Stomach smooth muscle (tissue), 2 donors: ENCODE measurements at regions not wholly inside any gene's neighbourhood (a gene's known extent, or its start where the extent isn't known, plus 50 kb on each side); places are given as distances from the start of the nearest gene placed in this dataset.

ENCODE experiments used
- H3K27ac ChIP-seq: one replicate; pipeline ENCODE4 v1.7.0; 2013; ENCODE audit warnings: mild to moderate bottlenecking, low read length, inconsistent platforms
- H3K27me3 ChIP-seq, 2 donors: one replicate each; pipeline ENCODE4 v1.7.0; 2013; ENCODE audit warnings: low read length in 2 of 2; ENCODE audit not compliant: insufficient read depth in 2 of 2, control insufficient read depth in 1 of 2
- H3K36me3 ChIP-seq, 2 donors: one replicate each; pipeline ENCODE4 v1.7.0; 2013; ENCODE audit warnings: low read length in 2 of 2; ENCODE audit not compliant: control insufficient read depth in 2 of 2, insufficient read depth in 2 of 2
- H3K4me1 ChIP-seq: one replicate; pipeline ENCODE4 v1.7.0; 2013; ENCODE audit warnings: low read length; ENCODE audit not compliant: control insufficient read depth, insufficient read depth
- H3K4me3 ChIP-seq, 2 donors: one replicate each; pipeline ENCODE4 v1.7.0; 2013; ENCODE audit warnings: low read length in 2 of 2
- H3K9ac ChIP-seq, 2 donors: one replicate each; pipeline ENCODE4 v1.7.0; 2013; ENCODE audit warnings: low read length in 2 of 2, mild to moderate bottlenecking in 1 of 2
- H3K9me3 ChIP-seq, 2 donors: one replicate each; pipeline ENCODE4 v1.7.0; 2013; ENCODE audit warnings: low read length in 2 of 2; ENCODE audit not compliant: control insufficient read depth in 2 of 2
- donor health status: healthy.
- donor health status: Pancreatic carcinoma.

DNA sequence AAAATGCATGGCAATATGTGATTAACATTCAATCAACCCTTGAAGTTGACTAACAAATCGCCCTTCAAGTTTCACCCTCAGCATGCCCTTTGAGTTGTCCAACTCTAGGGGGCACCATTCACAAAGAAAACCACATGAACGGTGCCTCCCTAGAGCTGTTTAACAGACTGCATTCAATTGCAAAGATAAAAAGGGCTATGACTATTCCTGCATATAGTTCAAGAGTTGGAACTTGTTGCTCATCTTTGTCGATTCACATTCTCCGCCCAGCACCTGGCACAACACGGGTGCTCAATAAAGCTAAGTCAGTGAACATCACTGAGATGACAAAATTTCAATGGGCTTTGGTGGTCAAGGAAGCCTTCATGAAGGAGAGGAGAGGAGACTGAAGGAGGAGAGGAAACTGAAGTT is 69.6 kb upstream of the SLC30A5 start:
- Histone ChIP-seq H3K9ac (no peak overlapping the region), H3K27ac (no peak overlapping the region), H3K36me3 (no peaks in the 10 kb centered on the region), H3K4me3 (no peak overlapping the region), H3K4me1 (no peaks in the 10 kb centered on the region), H3K27me3 (peaks cover 0 to 3% of the 10 kb centered on the region in 2 donors), H3K9me3 (no peaks in the 10 kb centered on the region)

DNA sequence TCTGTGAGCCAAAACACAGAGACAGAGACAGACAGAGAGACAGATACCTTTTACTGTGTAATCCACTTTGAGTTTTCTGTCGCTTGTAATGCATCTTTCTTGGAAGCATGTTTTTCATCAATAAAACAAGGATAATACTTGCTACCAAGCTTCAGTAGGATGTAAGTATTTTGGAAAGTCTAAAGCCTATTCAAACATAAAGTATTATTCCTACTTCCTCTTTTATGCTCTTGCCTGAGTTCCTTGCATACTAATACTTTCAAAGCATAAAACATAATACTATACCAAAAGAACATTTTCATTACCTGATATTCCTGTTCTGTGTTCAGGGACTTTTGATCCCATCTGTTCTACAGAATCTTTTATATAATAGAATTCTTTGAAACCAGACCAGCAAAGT is 64.5 kb upstream of the SLC30A5 start:
- no peak overlapping the region for H3K4me3 ChIP-seq
- H3K27me3 ChIP-seq, result peaks cover 0 to 6% of the 10 kb centered on the region in 2 donors
- H3K9me3 ChIP-seq, result no peaks in the 10 kb centered on the region
- H3K4me1 ChIP-seq, result no peaks in the 10 kb centered on the region
- no peak overlapping the region for H3K9ac ChIP-seq
- H3K27ac ChIP-seq, result no peak overlapping the region
- no peaks in the 10 kb centered on the region for H3K36me3 ChIP-seq

DNA sequence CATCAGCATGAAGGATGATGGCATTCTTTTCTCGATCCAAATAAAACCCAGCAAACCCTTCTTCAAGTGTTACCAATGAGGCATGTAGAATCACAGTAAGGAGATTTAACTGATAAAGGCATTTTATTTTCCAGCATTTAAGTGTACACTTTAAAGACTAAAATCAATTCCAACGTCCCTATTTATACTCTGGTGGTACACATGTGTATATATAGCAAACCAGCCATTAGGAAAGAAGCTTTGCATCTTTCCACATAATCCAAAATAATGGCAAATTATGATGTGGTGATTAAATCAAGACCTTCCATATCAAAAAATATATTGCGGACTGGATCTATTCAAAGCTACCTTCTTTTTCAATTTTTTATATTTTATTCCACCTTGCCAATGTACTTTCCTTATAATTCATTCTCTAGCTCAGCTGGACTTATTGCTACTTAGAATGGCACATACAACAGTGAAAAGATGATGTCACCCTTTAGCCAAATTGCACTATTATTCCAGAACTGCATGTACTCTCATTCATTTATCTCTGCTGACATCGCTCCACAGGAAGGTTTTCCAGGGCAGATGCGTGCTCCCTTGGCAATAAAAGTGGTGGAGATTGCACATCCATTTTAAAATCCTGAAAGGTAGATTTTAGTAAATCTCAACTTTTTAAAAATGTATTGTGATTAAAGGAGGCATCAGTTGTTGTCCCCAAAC is 63.3 kb upstream of the SLC30A5 start:
- Histone ChIP-seq H3K4me1 (no peaks in the 10 kb centered on the region), H3K9me3 (no peaks in the 10 kb centered on the region), H3K36me3 (no peaks in the 10 kb centered on the region), H3K27me3 (peaks cover 0 to 6% of the 10 kb centered on the region in 2 donors), H3K27ac (no peak overlapping the region), H3K4me3 (no peak overlapping the region), H3K9ac (no peak overlapping the region)

DNA sequence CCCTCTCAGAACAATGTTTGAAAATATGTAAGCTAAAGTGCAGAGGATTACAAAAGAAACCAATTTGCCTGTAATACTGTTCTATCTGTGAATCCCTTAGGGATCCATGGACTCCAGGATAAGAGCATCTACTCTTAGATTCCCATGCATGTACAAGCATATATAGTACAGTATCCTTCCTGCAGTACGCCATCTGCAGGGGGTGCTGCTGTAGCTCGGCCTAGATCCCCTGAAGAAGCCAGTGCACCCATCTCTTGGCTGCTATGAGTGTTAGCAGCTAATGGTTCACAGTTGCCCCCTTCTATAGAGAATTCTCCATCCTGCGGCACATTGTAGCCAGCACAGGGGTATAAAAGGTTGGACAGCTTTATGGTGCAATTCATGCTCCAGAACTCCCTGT is 61.8 kb upstream of the SLC30A5 start:
- Histone ChIP-seq H3K27ac (no peak overlapping the region), H3K36me3 (no peaks in the 10 kb centered on the region), H3K27me3 (peaks cover 0 to 6% of the 10 kb centered on the region in 2 donors), H3K9ac (no peak overlapping the region), H3K4me3 (no peak overlapping the region), H3K4me1 (no peaks in the 10 kb centered on the region), H3K9me3 (no peaks in the 10 kb centered on the region)

DNA sequence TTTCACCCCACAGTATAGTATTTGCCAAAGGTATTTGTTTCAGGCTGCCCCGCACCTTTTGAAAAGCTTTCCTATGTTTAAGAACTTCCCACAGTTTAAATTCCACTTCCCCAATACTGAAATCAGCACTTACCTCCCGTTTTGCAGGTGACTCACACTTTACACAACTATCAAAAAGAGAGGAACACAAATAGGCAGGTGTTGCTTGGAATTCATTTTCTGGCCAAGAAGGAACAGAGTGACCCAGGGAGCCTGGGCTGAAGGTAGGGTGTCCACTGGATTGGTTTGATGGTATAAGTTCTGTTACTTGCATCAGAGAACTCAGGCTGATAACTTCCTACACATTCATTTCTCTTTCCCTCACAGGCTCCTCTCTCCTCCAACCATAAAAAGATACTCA is 60.1 kb upstream of the SLC30A5 start:
- no peaks in the 10 kb centered on the region for H3K36me3 ChIP-seq
- H3K4me3 ChIP-seq, result no peak overlapping the region
- H3K27me3 ChIP-seq, result peaks cover 0 to 6% of the 10 kb centered on the region in 2 donors
- H3K4me1 ChIP-seq, result no peaks in the 10 kb centered on the region
- no peak overlapping the region for H3K27ac ChIP-seq
- H3K9ac ChIP-seq, result no peak overlapping the region
- H3K9me3 ChIP-seq, result no peaks in the 10 kb centered on the region

DNA sequence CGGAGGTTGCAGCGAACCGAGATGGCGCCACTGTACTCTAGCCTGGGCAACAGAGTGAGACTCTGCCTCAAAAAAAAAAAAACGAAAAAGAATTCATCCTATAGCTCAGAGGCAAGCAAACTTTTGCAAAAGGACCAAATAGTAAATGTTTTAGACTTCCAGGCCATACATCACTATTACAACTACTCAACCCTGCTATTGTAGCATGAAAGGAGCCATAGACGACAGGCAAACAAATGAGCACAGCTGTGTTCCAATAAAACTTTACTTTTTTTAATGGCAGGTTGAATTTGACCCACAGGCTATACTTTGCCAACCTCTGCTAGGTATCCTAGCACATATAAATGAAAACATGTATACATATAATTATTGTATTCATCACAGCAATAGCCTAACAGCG is 58.9 kb upstream of the SLC30A5 start:
- H3K4me3 ChIP-seq, result no peak overlapping the region
- no peak overlapping the region for H3K27ac ChIP-seq
- no peaks in the 10 kb centered on the region for H3K9me3 ChIP-seq
- no peaks in the 10 kb centered on the region for H3K4me1 ChIP-seq
- no peak overlapping the region for H3K9ac ChIP-seq
- peaks cover 0 to 6% of the 10 kb centered on the region in 2 donors for H3K27me3 ChIP-seq
- H3K36me3 ChIP-seq, result no peaks in the 10 kb centered on the region

DNA sequence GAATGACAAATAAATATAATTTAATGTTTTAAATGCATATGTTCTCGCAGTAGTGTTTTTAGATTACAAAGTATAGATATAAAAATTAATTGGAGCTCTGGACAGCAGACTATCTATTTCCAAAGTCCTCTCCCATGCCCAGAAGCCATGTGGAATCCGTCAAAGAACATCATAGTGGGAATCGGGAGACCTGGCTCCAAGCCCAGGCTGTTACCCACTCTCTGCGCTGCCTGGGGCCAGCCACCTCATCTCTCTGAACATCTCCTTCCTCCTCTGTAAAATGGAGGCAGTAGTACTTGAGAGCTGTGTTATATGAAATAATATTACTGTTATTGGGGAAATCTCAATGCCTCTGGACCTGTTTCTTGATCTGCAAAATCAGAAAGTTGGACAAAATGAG is 58.1 kb upstream of the SLC30A5 start:
- H3K4me1 ChIP-seq, result no peaks in the 10 kb centered on the region
- peaks cover 0 to 6% of the 10 kb centered on the region in 2 donors for H3K27me3 ChIP-seq
- no peak overlapping the region for H3K27ac ChIP-seq
- H3K4me3 ChIP-seq, result no peak overlapping the region
- no peaks in the 10 kb centered on the region for H3K9me3 ChIP-seq
- H3K9ac ChIP-seq, result no peak overlapping the region
- no peaks in the 10 kb centered on the region for H3K36me3 ChIP-seq

DNA sequence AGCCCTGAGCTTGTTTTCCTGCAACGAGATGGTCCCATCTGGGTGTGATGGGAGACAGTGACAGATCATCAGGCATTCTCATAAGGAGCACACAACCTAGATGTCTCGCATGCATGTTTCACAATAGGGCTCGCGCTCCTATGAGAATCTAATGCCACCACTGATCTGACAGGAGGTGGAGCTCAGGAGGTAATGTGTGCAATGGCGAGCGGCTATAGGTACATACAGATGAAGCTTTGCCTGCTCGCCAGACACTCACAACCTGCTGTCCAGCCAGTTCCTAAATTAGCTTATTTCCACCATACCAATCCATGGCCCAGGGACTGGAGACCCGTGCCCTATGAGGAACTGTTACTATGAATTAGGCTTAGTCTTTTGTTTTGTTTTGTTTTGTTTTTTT is 55.3 kb upstream of the SLC30A5 start:
- Histone ChIP-seq H3K4me1 (no peaks in the 10 kb centered on the region), H3K36me3 (no peaks in the 10 kb centered on the region), H3K4me3 (no peak overlapping the region), H3K27me3 (peaks cover 0 to 2% of the 10 kb centered on the region in 2 donors), H3K9ac (no peak overlapping the region), H3K27ac (no peak overlapping the region), H3K9me3 (no peaks in the 10 kb centered on the region)

DNA sequence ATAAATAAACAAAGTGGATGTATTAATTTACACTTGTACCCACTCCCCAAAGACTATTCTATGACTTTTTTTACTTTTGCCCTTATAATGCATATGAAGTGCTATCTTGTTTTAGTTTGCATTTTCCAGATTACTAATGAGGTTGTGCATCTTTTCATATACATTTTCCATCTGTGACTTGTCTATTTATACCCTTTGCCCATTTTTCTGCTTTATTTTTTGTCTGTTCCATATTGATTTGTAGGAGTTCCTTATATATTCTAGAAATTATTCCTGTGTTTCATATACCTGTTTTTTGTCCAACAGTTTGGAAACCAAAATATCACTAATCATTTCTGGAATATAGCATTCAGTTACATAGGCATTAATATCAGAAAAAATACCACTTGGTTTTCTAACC is 54.0 kb upstream of the SLC30A5 start:
- no peaks in the 10 kb centered on the region for H3K36me3 ChIP-seq
- no peak overlapping the region for H3K27ac ChIP-seq
- no peaks in the 10 kb centered on the region for H3K27me3 ChIP-seq
- H3K4me1 ChIP-seq, result no peaks in the 10 kb centered on the region
- no peaks in the 10 kb centered on the region for H3K9me3 ChIP-seq
- H3K4me3 ChIP-seq, result no peak overlapping the region
- no peak overlapping the region for H3K9ac ChIP-seq

DNA sequence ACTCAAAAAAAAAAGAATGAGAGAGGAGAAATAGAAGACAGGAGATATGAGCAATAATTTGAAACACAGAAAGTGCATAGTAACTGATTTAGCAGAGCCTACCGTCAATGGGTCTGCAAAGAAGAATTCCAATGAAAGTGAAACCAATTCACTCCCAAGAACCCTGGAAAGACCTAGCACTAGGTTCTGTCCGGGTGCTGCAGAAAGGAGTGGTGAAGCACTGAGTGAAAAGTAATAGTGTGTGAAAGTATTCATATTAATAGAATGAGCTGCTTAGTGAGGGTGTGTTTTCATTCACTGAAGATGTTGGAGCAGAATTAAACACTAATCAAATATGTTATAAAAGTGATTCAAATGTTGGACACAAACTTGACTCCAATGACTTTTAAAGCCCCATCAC is 51.3 kb upstream of the SLC30A5 start:
- no peak overlapping the region for H3K27ac ChIP-seq
- no peaks in the 10 kb centered on the region for H3K9me3 ChIP-seq
- no peaks in the 10 kb centered on the region for H3K36me3 ChIP-seq
- H3K4me3 ChIP-seq, result no peak overlapping the region
- H3K27me3 ChIP-seq, result no peaks in the 10 kb centered on the region
- no peak overlapping the region for H3K9ac ChIP-seq
- H3K4me1 ChIP-seq, result no peaks in the 10 kb centered on the region

DNA sequence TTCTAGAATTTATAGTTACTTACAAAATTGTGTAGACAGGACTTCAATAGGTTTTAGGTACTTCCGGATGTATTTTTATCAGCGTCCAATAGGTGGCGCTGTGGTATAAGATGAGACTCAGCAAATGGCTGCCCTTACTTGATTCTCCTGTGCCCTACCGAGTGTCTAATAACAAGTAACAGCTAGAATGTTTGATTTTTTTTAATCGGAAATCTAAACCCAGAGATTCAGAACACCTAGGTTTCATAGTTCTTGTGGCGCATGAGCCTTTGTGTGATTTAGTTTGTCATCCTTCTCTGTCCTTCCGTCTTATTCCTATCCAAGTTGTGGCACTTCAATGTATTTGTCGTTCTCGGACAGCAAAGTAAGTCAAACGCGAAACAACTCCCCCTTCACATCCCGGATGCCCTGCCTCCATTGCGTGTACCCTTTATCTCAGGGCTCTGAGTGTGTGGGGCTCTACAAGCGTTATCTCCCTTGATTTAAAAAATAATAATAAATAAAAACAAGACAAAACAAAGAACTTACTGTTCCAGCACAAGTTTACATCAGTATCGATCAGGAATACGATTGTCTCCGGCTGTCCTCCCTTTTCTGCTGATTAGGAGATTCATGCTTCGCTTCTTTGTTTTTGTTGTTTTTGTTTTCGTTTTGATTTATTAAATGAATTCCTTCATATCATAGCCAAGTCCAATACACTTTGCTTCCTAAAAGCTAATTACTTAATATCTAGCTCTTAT is 50.7 kb upstream of the SLC30A5 start:
- no peaks in the 10 kb centered on the region for H3K27me3 ChIP-seq
- no peaks in the 10 kb centered on the region for H3K9me3 ChIP-seq
- no peaks in the 10 kb centered on the region for H3K36me3 ChIP-seq
- peak overlapping the region; percentile 66 to 89 for H3K4me3 ChIP-seq
- no peaks in the 10 kb centered on the region for H3K4me1 ChIP-seq
- no peak overlapping the region for H3K27ac ChIP-seq
- peak overlapping the region; percentile 47 to 73 for H3K9ac ChIP-seq
